Adrenal gland (tissue), 9 donors: ENCODE measurements at regions not wholly inside any gene's neighbourhood (a gene's known extent, or its start where the extent isn't known, plus 50 kb on each side); places are given as distances from the start of the nearest gene placed in this dataset.

ENCODE experiments used
- DNase-seq, 7 donors: peaks; one replicate each; pipeline ENCODE4 v3.0.0-alpha.2; 2019 to 2020
- H3K27ac ChIP-seq, 5 donors: fragments of 200-600 bp; sonication (generic) in 4 of 5; 1 replicate in 3 of 5; 2 replicates in 2 of 5; pipeline versions ENCODE4 v1.5.1 to v1.8.0; 2016 to 2020; ENCODE audit warnings: mild to moderate bottlenecking in 1 of 5
- H3K27me3 ChIP-seq: fragments of 200-600 bp; 2 replicates; pipeline ENCODE4 v1.8.0; 2021
- H3K36me3 ChIP-seq, 2 donors: fragments of 200-600 bp; replicated peaks in 1 of 2; 1 replicate in 1 of 2; 2 replicates in 1 of 2; pipeline versions ENCODE4 v1.5.1 to v1.8.0; 2018 to 2022
- H3K4me1 ChIP-seq, 2 donors: fragments of 200-600 bp; replicated peaks in 1 of 2; 1 replicate in 1 of 2; 2 replicates in 1 of 2; pipeline versions ENCODE4 v1.5.1 to v1.8.0; 2018 to 2021
- H3K4me3 ChIP-seq, 4 donors: fragments of 200-600 bp; sonication (generic) in 3 of 4; one replicate each; pipeline ENCODE4 v1.5.1; 2016 to 2018
- H3K9me3 ChIP-seq, 3 donors: fragments of 200-600 bp; sonication (generic) in 1 of 3; replicated peaks in 1 of 3; 1 replicate in 2 of 3; 2 replicates in 1 of 3; pipeline versions ENCODE4 v1.5.1 to v1.8.0; 2016 to 2021
- CTCF ChIP-seq, 6 experiments: fragments of 450-650 bp in 4 of 6; fragments of 200-600 bp in 2 of 6; sonication (generic) in 1 of 6; IDR thresholded peaks; 1 replicate in 5 of 6; 2 replicates in 1 of 6; pipeline versions ENCODE4 v1.5.1 to v1.8.0; 2016 to 2021; ENCODE audit warnings: antibody characterized with exemption in 6 of 6, mild to moderate bottlenecking in 2 of 6, moderate library complexity in 1 of 6
- POLR2A ChIP-seq, 2 donors: fragments of 450-650 bp; IDR thresholded peaks; one replicate each; pipeline ENCODE4 v1.6.1; 2017; ENCODE audit warnings: antibody characterized with exemption in 2 of 2, mild to moderate bottlenecking in 2 of 2, moderate library complexity in 1 of 2
- WGBS, 4 donors: extraction: QIAGEN DNeasy Blood & Tissue Kit in 2 of 4; methylation state at CpG; one replicate each; pipeline versions ENCODE4 v1.1.5 to v1.1.7; 2013 to 2017; 5-methylcytosine and 5-hydroxymethylcytosine counted together
- intact Hi-C, 2 donors: fragments of 100-400 bp; cut with DNase I; formaldehyde crosslinking; loops; one replicate each; pipeline versions ENCODE4 v1.14.1 to v1.15.0; 2022 to 2023
- donor health status: healthy with polysubstance abuse.
- donor health status: Bipolar disorder and iron deficiency.
- donor health status: DM: yes; HTN: yes; CAD: no.
- donor health status: DM: no; HTN: no; CAD: no.
- donor health status: DM: no; HTN: no; CAD: no.

GRCh38 chr3:18018491-18019160, 276.2 kb upstream of the TBC1D5 start:
- Histone ChIP-seq H3K27ac (no peak overlapping the region), H3K9me3 (no peaks in the 10 kb centered on the region), H3K4me3 (no peak overlapping the region), H3K4me1 (no peaks in the 10 kb centered on the region), H3K27me3 (no peaks in the 10 kb centered on the region), H3K36me3 (no peaks in the 10 kb centered on the region)
- DNase-seq, result no peak
- intact Hi-C loops, result no loop called here
- TF ChIP-seq POLR2A (IDR thresholded peaks at IDR 0.05) (no peak), CTCF (IDR thresholded peaks at IDR 0.05) (no peak)
- 44 to 48% (median 45%) methylated on average over 5 of the region's 5 CpGs for WGBS, 4 donors

GRCh38 chr3:18016366-18016765, 273.9 kb upstream of the TBC1D5 start:
- no peak overlapping the region for H3K4me3 ChIP-seq
- 69 to 87% (median 84%) methylated on average over 7 of the region's 7 CpGs for WGBS, 4 donors
- no peak for TF ChIP-seq CTCF (IDR thresholded peaks at IDR 0.05)
- TF ChIP-seq POLR2A (IDR thresholded peaks at IDR 0.05), result no peak
- intact Hi-C loops, result no loop called here
- no peak overlapping the region for H3K27ac ChIP-seq
- H3K4me1 ChIP-seq, result no peaks in the 10 kb centered on the region
- no peaks in the 10 kb centered on the region for H3K9me3 ChIP-seq
- H3K27me3 ChIP-seq, result no peaks in the 10 kb centered on the region
- H3K36me3 ChIP-seq, result no peaks in the 10 kb centered on the region
- no peak for DNase-seq

- WGBS, 4 donors, result 68 to 87% (median 78%) methylated on average over 4 of the region's 4 CpGs
- intact Hi-C loops, result no loop called here
- no peaks in the 10 kb centered on the region for H3K9me3 ChIP-seq
- no peaks in the 10 kb centered on the region for H3K36me3 ChIP-seq
- no peaks in the 10 kb centered on the region for H3K4me1 ChIP-seq
- no peak for DNase-seq
- H3K27ac ChIP-seq, result no peak overlapping the region
- TF ChIP-seq POLR2A (IDR thresholded peaks at IDR 0.05) (no peak), CTCF (IDR thresholded peaks at IDR 0.05) (no peak)
- H3K4me3 ChIP-seq, result no peak overlapping the region
- H3K27me3 ChIP-seq, result no peaks in the 10 kb centered on the region
Measured at GRCh38 chr3:18012933-18013332, 270.5 kb upstream of the TBC1D5 start.

GRCh38 chr3:18012436-18012835, 270.0 kb upstream of the TBC1D5 start:
- no peaks in the 10 kb centered on the region for H3K36me3 ChIP-seq
- intact Hi-C loops, result no loop called here
- TF ChIP-seq CTCF (IDR thresholded peaks at IDR 0.05), result no peak
- no peak for TF ChIP-seq POLR2A (IDR thresholded peaks at IDR 0.05)
- no peak overlapping the region for H3K4me3 ChIP-seq
- H3K27me3 ChIP-seq, result no peaks in the 10 kb centered on the region
- DNase-seq, result no peak
- no peaks in the 10 kb centered on the region for H3K4me1 ChIP-seq
- H3K27ac ChIP-seq, result no peak overlapping the region
- 59 to 73% (median 67%) methylated on average over 2 of the region's 2 CpGs for WGBS, 4 donors
- H3K9me3 ChIP-seq, result no peaks in the 10 kb centered on the region
